ENCODE measurements at regions not wholly inside any gene's neighbourhood (a gene's known extent, or its start where the extent isn't known, plus 50 kb on each side); places are given as distances from the start of the nearest gene placed in this dataset.

- no peak for TF ChIP-seq CTCF (IDR thresholded peaks at IDR 0.05; ENCODE audit: poor library complexity)
- TF ChIP-seq EZH2 (IDR thresholded peaks at IDR 0.05; ENCODE audit: borderline replicate concordance): no peak
These were observed 1139.1 kb downstream of the CDH11 start for GRCh38 chr16:63982741-63983140.
